Adrenal gland (tissue), 9 donors: ENCODE measurements at regions not wholly inside any gene's neighbourhood (a gene's known extent, or its start where the extent isn't known, plus 50 kb on each side); places are given as distances from the start of the nearest gene placed in this dataset.

Experiments
- DNase-seq, 7 donors: peaks; one replicate each; pipeline ENCODE4 v3.0.0-alpha.2; 2019 to 2020
- H3K27ac ChIP-seq, 5 donors: fragments of 200-600 bp; sonication (generic) in 4 of 5; 1 replicate in 3 of 5; 2 replicates in 2 of 5; pipeline versions ENCODE4 v1.5.1 to v1.8.0; 2016 to 2020; ENCODE audit warnings: mild to moderate bottlenecking in 1 of 5
- H3K27me3 ChIP-seq: fragments of 200-600 bp; 2 replicates; pipeline ENCODE4 v1.8.0; 2021
- H3K36me3 ChIP-seq, 2 donors: fragments of 200-600 bp; replicated peaks in 1 of 2; 1 replicate in 1 of 2; 2 replicates in 1 of 2; pipeline versions ENCODE4 v1.5.1 to v1.8.0; 2018 to 2022
- H3K4me1 ChIP-seq, 2 donors: fragments of 200-600 bp; replicated peaks in 1 of 2; 1 replicate in 1 of 2; 2 replicates in 1 of 2; pipeline versions ENCODE4 v1.5.1 to v1.8.0; 2018 to 2021
- H3K4me3 ChIP-seq, 4 donors: fragments of 200-600 bp; sonication (generic) in 3 of 4; one replicate each; pipeline ENCODE4 v1.5.1; 2016 to 2018
- H3K9me3 ChIP-seq, 3 donors: fragments of 200-600 bp; sonication (generic) in 1 of 3; replicated peaks in 1 of 3; 1 replicate in 2 of 3; 2 replicates in 1 of 3; pipeline versions ENCODE4 v1.5.1 to v1.8.0; 2016 to 2021
- POLR2A ChIP-seq, 2 donors: fragments of 450-650 bp; IDR thresholded peaks; one replicate each; pipeline ENCODE4 v1.6.1; 2017; ENCODE audit warnings: antibody characterized with exemption in 2 of 2, mild to moderate bottlenecking in 2 of 2, moderate library complexity in 1 of 2
- WGBS, 4 donors: extraction: QIAGEN DNeasy Blood & Tissue Kit in 2 of 4; methylation state at CpG; one replicate each; pipeline versions ENCODE4 v1.1.5 to v1.1.7; 2013 to 2017; 5-methylcytosine and 5-hydroxymethylcytosine counted together
- intact Hi-C, 2 donors: fragments of 100-400 bp; cut with DNase I; formaldehyde crosslinking; loops; one replicate each; pipeline versions ENCODE4 v1.14.1 to v1.15.0; 2022 to 2023
- TF ChIP-seq, protein P1 (sequence below), 6 experiments: fragments of 450-650 bp in 4 of 6; fragments of 200-600 bp in 2 of 6; sonication (generic) in 1 of 6; IDR thresholded peaks; 1 replicate in 5 of 6; 2 replicates in 1 of 6; pipeline versions ENCODE4 v1.5.1 to v1.8.0; 2016 to 2021; ENCODE audit warnings: antibody characterized with exemption in 6 of 6, mild to moderate bottlenecking in 2 of 6, moderate library complexity in 1 of 6
- donor health status: healthy with polysubstance abuse.
- donor health status: Bipolar disorder and iron deficiency.
- donor health status: DM: yes; HTN: yes; CAD: no.
- donor health status: DM: no; HTN: no; CAD: no.
- donor health status: DM: no; HTN: no; CAD: no.

DNA sequence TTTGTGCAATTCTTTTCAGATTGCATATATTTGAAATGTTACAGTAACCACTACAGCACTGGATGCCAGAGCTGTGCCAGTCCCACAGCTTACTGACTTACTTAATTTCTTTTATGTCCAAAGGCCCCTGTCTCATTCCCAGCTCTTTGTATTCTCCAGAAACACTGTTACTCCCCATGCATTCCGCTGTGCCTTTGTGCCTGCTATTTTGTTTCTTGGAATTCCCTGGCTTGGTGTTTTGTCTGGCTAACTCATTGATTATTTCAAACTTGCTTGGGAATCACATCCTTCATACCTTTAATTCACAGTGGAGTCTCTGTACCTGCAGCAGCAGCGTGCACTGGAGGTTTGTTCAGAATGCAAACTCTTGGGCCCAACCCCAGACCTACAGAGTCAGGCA lies 601.9 kb upstream of the DDX18 start:
- intact Hi-C loops = no loop called here
- Histone ChIP-seq H3K27ac (no peak overlapping the region), H3K27me3 (no peaks in the 10 kb centered on the region), H3K4me1 (no peaks in the 10 kb centered on the region), H3K4me3 (no peak overlapping the region), H3K36me3 (no peaks in the 10 kb centered on the region), H3K9me3 (no peaks in the 10 kb centered on the region)
- WGBS, 4 donors = 69 to 88% (median 87%) methylated on average over 2 of the region's 2 CpGs
- no peak for TF ChIP-seq POLR2A (IDR thresholded peaks at IDR 0.05)
- TF ChIP-seq, protein P1, sequence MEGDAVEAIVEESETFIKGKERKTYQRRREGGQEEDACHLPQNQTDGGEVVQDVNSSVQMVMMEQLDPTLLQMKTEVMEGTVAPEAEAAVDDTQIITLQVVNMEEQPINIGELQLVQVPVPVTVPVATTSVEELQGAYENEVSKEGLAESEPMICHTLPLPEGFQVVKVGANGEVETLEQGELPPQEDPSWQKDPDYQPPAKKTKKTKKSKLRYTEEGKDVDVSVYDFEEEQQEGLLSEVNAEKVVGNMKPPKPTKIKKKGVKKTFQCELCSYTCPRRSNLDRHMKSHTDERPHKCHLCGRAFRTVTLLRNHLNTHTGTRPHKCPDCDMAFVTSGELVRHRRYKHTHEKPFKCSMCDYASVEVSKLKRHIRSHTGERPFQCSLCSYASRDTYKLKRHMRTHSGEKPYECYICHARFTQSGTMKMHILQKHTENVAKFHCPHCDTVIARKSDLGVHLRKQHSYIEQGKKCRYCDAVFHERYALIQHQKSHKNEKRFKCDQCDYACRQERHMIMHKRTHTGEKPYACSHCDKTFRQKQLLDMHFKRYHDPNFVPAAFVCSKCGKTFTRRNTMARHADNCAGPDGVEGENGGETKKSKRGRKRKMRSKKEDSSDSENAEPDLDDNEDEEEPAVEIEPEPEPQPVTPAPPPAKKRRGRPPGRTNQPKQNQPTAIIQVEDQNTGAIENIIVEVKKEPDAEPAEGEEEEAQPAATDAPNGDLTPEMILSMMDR (IDR thresholded peaks at IDR 0.05) = no peak
- DNase-seq = no peak

DNA sequence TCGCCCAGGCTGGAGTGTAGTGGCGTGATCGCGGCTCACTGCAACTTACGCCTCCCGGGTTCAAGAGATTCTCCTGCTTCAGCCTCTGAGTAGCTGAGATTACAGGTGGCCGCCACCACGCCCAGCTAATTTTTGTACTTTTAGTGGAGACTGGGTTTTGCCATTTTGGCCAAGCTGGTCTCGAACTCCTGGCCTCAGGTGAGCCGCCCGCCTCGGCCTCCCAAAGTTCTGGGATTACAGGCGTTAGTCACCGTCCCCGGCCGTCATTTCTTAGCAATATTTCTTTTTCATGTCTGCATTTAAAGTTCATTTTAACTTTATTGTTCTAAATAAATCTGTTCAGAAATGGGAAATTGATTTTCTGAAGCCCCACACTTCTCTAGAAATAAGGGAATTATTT lies 597.3 kb upstream of the DDX18 start:
- H3K27me3 ChIP-seq = no peaks in the 10 kb centered on the region
- H3K4me1 ChIP-seq = no peaks in the 10 kb centered on the region
- H3K4me3 ChIP-seq = no peak overlapping the region
- 90 to 95% (median 93%) methylated on average over 13 to 16 of the region's 16 CpGs for WGBS, 4 donors
- H3K27ac ChIP-seq = no peak overlapping the region
- TF ChIP-seq, protein P1 (IDR thresholded peaks at IDR 0.05) = no peak
- TF ChIP-seq POLR2A (IDR thresholded peaks at IDR 0.05) = no peak
- H3K9me3 ChIP-seq = peaks cover 0 to 1% (median 0%) of the 10 kb centered on the region in 3 donors
- no peak for DNase-seq
- intact Hi-C loops = no loop called here
- H3K36me3 ChIP-seq = no peaks in the 10 kb centered on the region

DNA sequence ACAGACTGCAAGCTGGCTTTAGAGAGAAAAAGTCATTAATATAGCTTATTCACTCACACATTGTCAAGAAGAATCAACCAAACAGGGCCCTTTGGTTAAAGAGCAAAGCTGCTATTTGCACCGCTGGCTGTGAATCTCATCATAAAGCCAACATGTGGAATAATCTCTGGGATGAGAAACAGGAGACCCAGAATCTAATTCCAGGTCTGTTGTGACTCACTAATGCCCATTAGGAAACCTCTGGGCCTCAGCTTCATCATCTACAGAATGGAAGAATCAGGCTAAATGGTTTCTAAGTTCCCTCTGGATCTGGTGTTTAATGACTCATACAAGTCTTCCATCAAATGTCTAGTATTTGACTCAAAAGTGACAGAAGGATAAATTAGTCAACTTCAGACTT lies 591.7 kb upstream of the DDX18 start:
- Histone ChIP-seq H3K27ac (no peak overlapping the region), H3K9me3 (peaks cover 0 to 4% (median 0%) of the 10 kb centered on the region in 3 donors), H3K4me1 (no peaks in the 10 kb centered on the region), H3K4me3 (no peak overlapping the region), H3K27me3 (no peaks in the 10 kb centered on the region), H3K36me3 (no peaks in the 10 kb centered on the region)
- no peak for DNase-seq
- intact Hi-C loops = no loop called here
- 77 to 96% (median 86%) methylated on average over 1 of the region's 1 CpG for WGBS, 4 donors
- TF ChIP-seq, protein P1 (IDR thresholded peaks at IDR 0.05) = no peak
- no peak for TF ChIP-seq POLR2A (IDR thresholded peaks at IDR 0.05)

DNA sequence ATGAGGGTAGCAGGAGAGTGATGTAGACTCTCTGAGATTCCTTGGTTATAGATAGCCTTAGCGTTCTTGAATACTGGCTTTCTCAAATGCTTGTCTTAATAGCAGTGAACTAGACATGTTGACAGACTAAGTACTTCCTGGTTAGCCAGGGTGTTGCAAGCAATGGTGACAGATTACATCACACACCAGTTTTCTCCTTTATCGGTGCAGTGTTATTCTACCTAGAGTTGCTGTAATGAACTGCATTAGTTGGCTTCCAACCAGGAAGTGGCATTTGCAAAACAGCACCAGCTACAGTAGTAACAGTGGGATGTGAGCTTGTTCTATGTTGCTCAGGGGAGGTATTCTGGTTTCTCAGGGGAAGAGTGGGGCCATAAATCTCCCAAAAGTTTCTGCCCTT lies 582.2 kb upstream of the DDX18 start:
- WGBS, 4 donors = 57 to 78% (median 69%) methylated on average over 2 of the region's 2 CpGs
- TF ChIP-seq POLR2A (IDR thresholded peaks at IDR 0.05) = no peak

DNA sequence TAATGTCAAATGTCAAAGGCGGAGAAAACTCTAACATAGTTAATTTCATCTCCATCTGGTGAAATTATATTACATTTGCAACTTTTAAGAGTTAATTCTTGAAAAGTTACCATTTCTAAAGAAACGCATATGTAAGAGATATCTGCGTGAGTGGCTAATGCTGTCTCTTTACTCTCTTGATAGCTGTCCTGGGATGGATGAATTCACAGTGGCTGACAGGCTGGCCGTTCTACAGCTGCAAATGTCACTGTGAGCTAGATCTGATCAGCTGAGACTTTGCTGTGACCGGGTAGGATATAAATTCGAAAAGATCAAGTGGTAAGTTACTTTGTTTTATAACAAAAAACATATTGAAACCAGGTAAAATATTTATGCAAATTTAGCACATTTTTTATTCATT lies 557.1 kb upstream of the DDX18 start:
- Histone ChIP-seq H3K9me3 (no peaks in the 10 kb centered on the region), H3K4me3 (no peak overlapping the region), H3K27ac (no peak overlapping the region), H3K36me3 (no peaks in the 10 kb centered on the region), H3K27me3 (no peaks in the 10 kb centered on the region), H3K4me1 (no peaks in the 10 kb centered on the region)
- DNase-seq = no peak
- TF ChIP-seq POLR2A (IDR thresholded peaks at IDR 0.05) = no peak
- TF ChIP-seq, protein P1 (IDR thresholded peaks at IDR 0.05) = no peak
- intact Hi-C loops = no loop called here
- WGBS, 4 donors = 62 to 70% (median 63%) methylated on average over 6 of the region's 6 CpGs

More for the DNA sequence above, 582.2 kb upstream of the DDX18 start:
- Histone ChIP-seq H3K4me3 (no peak overlapping the region), H3K36me3 (no peaks in the 10 kb centered on the region), H3K4me1 (no peaks in the 10 kb centered on the region), H3K27ac (no peak overlapping the region), H3K9me3 (no peaks in the 10 kb centered on the region), H3K27me3 (no peaks in the 10 kb centered on the region)
- no peak for DNase-seq
- intact Hi-C loops = no loop called here
